HG03196 (cell line): ENCODE measurements at regions not wholly inside any gene's neighbourhood (a gene's known extent, or its start where the extent isn't known, plus 50 kb on each side); places are given as distances from the start of the nearest gene placed in this dataset.
"Not testable (repeated sequence)": the region's sequence is repeated elsewhere in the genome, so short reads cannot be mapped to it uniquely, and the experiment has no call there.

Experiments
- ATAC-seq: cut with Tn5 transposase; IDR thresholded peaks from one replicate; pipeline ENCODE4 v1.9.1; 2021; ENCODE audit not compliant: unreplicated experiment

DNA sequence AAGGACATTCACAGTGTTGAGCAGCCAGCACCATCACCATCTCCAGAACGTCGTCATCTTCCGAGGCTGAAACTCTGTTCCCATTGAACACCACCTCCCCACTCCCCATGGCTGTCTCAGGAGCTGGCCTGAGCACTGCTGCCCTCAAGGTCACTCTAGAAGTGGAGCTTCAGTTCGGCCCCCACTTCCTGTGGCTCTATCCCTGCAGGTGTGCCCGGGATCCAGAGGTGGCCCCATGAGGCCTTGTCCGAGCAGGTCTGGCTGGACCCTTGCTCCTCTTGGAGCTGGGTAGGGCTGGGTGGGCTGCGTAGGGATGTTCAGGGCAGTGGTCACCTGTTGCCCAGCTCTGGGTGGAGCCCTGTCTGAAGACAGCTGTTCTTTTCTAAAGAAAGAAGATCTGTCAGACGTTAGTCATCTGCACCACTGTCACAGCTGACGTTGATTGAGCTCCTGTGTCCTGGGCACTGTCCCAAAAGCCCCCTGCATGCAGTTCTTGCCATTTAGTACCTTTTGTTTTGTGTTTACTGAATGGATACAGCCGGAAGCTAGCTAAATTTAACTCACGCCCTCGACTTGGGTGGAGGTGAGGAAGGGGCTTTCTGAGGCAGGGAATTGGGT is 75.5 kb upstream of the CLDN5 start:
- no peak for ATAC-seq

DNA sequence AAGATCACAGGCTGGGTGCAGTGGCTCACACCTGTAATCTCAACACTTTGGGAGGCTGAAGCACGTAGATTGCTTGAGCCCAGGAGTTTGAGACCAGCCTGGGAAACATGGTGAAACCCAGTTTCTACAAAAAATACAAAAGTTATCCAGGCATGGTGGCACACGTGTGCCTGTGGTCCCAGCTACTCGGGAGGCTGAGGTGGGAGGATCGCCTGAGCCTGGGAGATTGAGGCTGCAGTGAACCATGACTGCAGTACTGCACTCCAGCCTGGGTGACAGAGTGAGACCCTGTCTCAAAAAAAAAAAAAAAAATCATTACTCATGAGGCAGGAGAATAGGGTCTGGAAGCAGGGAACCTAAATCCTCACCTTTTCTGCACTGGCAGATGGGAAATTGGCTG is 79.1 kb upstream of the CLDN5 start:
- ATAC-seq: not testable (repeated sequence)

DNA sequence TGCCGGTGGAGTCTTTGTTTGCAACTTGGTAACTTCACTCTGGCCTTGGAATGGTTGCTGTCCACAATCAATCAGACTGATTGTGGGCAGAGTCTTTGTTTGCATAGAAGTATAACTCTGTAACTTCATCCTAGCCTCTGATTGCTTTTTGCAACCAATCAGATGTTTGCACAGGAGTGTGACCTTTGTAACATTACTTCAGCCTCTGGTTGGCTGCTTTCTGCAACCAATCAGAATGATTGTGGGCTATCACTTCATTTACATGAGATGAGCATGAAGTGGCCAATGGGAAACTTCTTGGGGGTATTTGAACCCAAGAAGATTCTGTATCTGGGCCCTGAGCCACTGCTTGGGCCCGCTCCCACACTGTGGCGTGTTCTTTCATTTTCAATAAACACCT is 79.6 kb upstream of the CLDN5 start:
- no peak for ATAC-seq

DNA sequence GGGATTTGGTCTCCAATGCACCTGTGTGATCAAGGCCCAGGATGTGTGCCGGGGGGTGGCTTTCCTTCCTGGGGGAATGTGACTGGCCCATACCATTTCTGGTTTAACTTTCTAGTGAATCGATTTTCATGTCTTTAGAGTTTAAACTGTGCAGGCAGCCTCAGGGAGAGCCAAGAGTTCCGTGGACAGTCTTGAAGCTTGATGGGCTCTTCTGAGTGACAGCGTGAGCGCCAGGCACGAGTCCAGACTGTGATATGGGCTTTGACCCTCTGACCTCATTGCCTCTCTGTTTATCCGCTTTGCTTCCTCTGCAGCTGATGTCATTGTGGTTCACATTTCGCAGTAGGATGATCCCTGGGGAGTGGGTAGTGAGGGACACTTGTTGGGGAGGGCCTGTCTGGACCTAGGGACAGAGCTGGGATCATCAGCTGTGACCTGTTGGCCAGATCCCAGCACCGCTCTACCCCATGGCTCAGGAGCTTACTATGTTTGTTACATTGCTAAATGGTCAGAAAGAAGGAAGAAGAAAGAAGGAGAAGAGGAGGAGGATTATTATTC is 80.6 kb upstream of the CLDN5 start:
- no peak for ATAC-seq

DNA sequence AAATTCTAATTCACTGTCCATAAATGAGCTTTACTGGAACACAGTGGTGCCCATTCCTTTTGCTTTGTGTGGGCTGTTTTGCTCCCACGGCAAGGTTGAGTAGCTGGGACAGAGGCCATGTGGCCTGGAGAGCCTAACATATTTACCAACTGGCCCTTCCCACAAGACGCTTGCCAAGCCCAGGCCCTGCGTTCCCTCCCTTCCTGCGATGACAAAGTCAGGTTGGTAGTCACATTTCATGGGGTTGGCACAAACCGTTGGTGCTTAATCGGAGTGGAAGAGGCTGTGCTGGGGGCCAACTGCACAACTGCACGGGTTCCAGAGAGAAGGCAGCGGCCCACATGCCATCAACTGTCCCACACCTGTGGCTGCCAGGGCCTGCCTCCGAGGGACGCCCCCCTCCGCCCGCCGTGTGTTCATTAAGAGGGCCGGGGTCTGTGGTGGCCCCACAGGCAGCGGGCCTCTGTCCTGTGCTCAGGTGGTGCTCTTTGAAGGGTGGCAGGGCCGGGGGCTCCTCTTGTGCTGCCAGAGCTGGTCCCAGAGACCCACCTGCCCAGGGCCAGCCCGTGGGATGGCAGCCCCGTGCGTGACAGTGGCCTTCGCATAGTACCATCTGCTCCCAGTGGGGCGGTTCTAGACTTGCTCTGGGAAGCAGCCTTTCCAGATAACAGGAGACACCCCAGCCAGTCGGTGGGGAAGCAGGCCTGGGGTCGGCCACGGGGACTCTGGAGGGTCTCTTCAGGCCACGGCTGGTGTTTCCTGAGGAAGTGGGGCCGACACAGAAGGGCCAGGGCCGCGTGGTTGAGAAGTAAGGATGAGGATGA is 81.5 kb upstream of the CLDN5 start:
- no peak for ATAC-seq

DNA sequence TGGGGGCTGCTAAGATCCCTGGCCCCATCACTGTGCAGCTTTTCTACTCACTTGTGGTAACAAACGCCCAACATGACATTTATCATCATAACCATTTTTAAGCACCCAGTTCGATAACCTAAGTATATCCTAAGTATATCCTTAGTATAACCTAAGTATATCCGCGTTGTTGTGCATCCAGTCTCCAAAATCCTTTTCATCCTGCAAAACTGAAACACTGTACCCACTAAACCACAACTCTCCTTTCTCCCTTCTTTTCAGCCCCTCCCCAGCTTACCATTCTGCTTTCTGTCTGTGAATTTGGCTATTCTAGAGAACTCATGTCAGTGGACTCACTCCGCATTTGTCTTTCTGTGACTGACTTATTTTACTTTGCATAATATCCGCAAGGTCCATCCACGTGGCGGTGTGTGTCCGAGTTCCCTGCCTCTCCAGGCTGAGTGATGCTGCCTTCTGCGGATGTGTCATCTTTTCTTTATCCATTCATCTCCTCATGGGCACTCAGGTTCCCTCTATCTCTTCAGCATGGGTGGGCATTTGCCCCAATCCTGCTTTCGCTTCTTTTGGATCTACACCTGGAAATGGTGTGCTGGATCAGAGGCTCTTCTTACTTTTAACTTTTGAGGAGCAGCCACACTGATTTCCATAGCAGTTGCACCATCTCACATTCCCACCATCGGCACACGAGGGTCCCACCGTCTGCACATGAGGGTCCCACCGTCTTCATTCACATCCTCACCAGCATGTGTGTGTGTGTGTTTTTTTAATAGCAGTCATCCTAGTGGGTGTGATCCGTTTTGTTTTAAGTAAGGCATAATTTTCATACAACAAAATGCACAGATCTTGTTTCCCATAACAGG is 82.4 kb upstream of the CLDN5 start:
- ATAC-seq: no peak

DNA sequence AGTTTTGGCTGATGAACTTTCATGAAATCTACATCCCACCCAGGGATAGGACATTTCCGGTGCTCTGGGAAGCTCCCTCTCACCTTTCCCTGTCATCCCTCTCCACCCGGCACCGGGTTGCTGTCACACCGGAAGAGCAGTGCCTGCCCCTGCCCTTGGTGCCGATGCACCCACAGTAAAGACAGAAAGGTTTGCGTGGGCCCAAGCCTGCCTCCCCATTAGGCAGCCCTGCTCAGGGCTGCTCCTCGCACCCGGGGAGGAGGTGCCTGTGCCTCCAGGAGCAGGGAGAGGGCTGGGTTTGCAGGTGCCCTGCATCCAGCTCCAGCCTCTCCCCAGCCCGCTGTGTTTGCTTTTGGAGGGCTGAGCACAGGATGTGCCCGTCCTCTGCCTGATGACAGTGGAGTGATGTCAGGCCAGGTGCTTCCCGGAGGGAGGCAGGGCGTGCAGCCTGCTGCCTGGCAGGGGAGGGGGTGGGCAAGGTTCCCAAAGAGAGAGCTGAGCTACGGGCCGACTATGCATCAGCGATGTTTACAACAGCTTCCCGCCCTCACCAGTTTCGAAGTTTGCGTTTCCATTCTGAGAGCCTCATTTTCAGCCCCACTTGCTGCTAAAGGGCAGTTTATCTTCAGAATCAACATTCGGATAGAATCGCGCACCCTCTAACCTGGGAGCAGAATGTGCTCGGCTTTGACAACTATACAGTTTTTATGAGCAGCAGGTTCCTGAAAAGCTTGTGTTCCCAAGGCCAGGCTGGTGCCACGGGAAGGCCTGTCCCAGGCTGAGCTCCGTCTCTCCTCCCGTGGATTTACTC is 83.2 kb upstream of the CLDN5 start:
- no peak for ATAC-seq

DNA sequence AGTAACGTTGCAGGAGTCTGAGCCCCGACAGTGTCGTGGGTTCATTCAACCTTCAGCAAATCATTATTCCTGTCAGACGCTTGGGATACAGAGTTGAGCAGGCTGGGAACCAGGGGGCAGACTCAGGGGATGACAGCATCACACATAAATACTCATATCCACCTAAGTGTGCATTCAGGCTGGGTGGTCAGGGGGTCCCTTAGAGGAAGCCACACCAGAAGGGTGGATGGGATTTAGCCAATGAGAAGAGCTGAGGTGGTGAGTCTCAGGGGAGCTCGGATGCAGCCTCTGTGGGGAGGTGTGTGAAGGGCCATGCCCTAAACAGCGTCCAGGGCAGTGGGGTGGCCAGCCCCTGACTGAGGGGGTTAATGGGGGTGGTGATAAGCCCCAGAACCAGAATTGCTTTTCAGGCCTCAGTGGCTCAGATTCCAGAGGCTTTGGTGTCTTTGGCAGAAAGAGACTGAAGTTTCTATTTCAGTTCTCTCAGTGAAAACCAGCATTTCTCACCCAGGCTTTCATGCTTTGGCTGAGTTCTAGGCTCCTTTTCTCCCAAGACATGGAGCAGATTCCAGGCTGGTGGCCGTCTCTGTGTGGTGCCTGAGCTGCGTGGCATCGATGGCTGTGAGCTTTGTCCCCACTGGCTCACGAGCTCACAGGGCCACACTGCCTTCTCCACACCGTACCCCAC is 83.9 kb upstream of the CLDN5 start:
- no peak for ATAC-seq

DNA sequence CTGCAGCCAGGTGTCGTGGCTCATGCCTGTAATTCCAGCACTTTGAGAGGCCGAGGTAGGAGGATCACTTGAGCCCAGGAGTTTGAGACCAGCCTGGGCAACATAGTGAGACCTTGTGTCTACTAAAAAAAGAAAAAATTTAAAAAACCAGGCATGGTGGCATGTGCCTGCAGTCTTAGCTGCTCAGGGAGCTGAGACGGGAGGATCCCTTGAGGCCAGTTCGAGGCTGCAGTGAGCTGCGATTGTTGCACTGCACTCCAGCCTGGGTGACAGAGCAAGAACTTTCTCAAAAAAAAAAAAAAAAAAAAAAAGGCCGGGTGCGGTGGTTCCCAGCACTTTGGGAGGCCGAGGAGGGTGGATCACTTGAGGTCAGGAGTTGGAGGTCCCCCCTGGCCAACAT is 85.5 kb upstream of the CLDN5 start:
- not testable (repeated sequence) for ATAC-seq

DNA sequence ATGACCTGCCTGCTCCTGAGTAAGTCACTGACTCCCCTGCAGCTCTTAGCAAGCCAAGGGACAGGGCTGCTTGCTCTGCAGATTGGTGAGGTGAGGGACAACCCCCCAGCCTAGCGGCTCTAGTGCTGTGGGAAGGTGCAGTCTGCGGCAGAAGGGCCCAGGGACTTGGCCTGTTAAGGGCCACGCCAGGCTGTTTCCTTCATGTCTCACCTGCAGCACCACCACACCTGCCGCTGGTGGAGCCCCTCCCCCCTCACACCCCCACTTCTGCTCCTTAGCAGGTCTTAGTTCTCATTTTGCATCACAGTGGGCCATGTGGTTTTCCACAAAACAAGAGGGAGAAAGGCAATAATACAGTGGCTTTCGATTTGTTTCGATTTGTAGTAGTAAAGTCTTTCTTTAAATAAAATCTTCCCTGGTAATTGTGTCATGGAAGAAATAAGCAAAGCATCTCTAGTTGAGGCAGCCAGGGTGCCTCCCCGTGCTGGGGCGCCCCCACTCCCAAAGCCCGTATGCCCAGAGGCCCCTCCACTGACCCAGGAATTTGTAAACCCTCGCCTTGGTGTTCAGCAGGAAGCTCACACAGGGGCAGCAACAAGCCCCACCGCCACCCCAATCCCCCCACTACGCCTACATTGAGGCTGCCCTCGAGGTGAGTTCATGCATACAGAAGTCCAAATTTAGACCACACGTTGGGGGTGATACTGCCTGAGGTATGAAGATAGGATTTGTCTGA is 86.5 kb upstream of the CLDN5 start:
- ATAC-seq: no peak

DNA sequence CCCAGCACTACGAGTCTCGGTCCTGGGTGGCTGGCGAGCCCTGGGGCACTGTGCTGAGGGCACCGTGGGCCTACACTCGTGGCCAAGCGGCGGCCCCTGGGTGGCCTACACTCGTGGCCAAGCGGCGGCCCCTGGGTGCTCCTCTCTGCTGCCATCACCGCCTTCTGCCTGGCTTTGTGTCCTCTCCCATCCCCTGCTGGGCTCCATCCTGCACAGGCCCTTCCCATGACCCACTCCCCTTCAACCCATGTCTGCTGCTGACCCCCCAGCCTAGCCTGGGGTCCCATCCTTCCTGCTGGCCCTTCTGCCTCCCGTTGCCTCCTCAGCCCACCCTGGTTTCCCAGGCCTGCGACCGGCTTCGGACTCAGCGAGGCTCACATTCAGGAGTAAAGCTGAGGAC is 87.4 kb upstream of the CLDN5 start:
- no peak for ATAC-seq

DNA sequence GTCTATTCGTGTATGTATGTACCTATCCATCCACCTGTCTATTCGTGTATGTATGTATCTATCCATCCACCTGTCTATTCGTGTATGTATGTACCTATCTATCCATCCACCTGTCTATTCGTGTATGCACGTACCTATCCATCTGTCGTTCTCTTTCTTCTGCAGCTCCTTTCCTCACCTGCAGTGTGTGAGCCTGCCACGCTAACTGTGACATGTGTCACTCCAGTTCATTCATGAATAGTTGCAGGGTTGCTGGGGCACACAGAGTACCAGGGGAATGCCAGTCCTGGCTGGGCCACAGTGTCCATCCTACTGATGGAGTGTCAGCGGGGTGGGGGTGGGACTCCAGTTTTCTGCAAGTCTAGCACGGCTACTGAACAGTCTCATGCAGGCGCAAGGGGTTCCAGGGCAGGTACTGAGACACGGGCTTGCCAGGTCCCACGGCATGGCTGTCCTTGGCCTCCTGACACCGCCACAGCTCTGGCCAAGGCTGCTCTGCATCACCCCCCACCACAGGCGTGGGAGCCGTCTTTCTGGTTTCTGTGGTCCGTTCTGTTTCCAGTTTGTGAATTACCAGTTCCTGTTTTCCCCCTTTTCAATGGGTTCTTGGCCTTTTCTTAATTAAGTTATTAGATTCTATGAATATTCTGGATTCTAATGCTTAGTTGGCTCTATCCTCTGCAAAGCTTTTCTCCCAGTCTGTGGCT is 88.8 kb upstream of the CLDN5 start:
- ATAC-seq: no peak

DNA sequence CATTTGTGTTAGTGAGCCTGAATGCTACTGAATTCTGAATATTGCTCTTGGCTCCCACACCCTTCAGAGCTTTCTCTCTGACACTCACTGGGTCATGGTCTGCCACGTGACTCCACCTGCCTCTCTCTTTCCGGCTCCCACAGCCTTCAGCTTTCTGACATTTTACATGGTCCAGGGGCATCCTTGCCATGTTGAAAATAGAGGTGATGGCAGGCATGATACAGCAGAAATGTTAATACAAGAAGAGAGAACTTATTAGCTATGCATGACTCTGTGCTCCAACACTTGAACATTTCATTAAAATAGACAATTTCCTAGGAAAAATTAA is 90.3 kb upstream of the CLDN5 start:
- ATAC-seq: no peak

DNA sequence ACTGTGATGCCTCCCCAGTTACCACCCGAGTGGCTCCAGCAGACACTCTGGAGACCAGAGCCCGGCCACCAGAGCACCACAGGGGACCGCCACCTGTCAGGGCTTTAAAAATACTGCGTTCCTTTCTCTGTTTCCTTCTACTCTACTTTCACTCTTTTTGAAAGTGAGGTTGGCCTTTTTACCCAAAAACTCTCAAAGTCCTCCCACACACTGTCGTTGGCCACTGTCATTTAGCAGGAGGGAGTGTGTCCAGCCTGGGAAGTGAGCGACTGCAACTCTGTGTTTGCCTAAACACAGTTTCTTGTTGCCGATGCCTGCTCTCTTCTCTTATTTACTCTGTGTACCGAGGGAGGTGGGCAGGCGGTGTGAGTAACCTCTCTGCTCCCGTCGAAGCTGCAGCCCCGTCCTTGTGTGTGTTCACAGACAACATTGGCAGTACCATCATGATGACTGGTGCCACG is 90.8 kb upstream of the CLDN5 start:
- no peak for ATAC-seq

DNA sequence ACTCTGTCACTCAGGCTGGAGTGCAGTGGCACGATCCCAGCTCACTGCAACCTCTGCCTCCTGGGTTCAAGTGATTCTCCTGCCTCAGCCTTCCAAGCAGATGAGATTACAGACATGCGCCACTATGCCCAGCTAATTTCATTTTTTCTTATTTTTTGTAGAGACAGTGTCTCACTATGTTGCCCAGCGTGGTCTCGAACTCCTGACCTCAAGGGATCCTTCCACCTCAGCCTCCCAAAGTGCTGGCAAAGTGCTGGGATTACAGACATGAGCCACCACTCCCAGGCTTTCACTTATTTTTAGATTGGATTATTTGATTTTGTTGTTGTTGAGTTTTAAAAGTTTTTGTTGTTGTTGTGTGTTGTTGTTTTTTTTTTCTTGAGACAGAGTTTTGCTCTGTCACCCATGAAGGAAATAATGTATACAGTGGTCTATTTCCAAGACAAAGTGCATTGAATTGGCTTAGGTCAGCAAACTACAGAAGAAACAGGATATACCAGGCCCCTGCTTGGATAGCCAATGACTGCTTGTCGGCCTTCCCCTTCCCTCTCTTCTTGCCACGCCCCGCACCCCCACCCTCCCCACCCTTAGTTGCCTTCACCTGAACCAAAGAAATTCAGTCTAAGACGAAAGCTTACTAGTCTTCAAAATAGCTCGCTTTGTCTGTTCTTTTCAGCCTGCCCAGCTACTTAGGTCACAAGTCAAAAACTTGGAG is 91.8 kb upstream of the CLDN5 start:
- ATAC-seq: no peak

DNA sequence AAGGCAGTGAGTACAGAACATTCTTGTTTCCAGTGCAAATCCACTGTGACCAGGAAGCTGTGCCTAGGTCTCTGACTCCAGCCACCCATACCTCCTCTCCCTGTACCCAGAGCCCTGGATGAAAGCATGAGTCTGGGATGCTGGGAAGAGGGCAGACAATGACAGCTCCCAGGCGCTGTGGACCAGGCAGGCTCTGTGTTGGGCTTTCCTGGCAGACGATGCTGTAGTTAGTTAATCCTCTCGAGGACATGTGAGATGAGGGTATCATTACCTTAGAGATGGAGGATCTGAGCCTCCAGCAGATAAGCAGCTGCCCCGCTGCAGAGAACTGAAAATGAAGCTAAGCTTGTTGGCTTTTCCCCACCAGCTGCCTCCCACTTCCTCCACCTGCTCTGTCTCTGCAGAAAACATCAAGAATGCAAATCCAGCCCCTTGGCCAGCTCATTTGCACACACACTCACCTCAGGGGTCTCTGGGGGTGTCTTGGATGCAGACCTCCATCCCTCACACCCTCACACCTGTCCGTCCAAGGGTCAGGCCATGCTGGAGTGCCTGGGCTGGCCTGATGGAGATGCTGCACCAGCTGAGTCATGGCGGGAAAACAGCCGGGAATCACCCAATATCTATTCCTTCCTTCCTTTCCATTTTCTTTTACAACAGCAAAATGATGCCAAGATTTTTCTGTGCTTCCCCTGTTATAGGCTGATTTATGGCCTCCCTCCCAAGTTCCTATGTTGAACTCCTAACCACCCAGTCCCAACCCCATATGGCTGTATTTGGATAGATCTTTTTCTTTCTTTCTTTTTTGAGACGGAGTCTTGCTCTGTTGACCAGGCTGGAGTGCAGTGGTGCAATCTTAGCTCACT is 94.9 kb upstream of the SEPTIN5 start:
- ATAC-seq: peak; percentile 47

DNA sequence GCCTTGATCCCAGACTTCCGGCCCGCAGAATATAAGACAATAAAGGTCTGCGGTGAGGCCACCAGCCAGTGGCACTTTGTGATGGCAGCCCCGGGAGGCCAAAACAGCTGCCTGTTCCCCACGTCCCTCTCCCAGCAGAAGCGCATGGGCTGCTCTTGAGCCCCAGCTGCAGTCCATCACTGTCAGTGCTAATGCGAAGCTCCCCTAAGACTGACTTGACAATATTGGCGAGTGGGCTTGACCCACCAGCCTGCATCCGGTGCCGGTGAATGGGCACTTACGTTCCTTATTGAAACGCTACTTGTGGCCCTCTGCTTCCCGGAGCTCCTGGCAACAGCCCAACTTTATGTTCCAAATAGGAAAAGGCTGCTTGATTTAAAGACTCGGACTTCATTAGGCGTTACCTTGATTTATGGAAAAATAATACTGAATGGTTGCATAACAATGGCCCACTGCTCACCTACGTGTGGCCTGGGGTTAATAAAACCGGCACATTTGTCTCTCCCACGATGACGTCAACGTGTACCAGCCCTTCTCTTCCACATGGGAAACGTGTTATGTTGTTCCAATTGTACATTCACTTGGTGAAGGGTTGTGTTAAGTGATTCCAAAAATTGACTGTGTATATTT is 93.4 kb upstream of the SEPTIN5 start:
- ATAC-seq: no peak
